Amniotic epithelial cell (primary cell): ENCODE measurements at regions not wholly inside any gene's neighbourhood (a gene's known extent, or its start where the extent isn't known, plus 50 kb on each side); places are given as distances from the start of the nearest gene placed in this dataset.

Source experiments
- DNase-seq: peaks from one replicate; pipeline ENCODE4 v3.0.0-alpha.2; 2010; ENCODE audit warnings: low read depth

DNA sequence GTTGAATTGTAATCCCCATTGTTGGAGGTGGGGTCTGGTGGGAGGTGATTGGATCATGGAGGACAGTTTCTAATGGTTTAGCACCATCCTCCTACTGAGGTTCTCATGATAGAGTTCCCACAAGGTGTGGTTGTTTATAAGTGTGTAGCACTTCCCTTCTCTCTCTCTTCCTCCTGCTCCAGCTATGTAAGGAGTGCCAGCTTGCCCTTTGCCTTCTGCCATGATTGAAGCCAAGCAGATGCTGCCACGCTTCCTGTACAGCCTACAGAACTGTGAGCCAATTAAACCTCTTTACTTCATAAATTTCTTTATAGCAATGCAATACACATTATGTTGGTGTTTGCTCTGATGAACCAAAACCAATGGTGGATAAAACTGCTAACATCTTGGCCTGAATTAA, 238.2 kb downstream of the EFNB2 start:
- DNase-seq = no peak

DNA sequence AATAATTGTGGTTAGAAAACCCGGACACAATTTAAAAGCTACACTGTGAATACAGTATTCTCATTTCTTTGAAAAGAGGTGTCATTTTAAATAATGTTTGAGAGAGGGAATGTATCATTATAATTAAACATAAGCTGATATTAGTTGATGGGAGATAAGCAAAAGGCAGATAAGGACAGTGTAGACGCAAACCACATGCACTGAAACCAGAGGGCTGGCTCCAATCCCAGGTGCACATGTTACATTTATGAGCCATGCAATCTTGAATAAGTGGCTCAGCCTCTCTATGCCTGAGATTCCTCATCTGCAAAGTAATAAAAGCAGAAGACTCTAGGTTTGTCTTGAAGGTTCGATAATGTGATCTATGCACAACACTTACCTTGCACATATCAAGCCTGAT, 238.7 kb downstream of the EFNB2 start:
- DNase-seq = peak; percentile 73

DNA sequence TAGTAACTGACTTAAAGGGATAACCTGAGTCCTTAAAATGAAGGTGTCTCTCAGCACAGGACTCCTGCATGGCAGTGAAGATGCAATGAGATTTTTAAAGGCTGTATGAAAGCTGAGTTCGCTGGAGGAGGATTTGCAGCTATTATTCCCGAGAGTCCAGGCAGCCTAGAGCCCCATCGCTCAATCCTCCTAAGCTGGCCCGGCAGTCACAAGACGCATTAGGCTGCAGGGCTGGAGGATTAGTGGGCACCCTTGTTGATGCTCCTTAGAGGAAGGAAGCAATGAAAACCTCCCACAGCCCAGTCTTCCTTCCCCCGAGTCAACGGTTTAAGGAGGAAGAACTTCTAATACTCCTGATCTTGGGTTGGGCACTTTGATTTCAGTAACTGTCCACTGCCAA, 239.5 kb downstream of the EFNB2 start:
- DNase-seq = peak; percentile 16

DNA sequence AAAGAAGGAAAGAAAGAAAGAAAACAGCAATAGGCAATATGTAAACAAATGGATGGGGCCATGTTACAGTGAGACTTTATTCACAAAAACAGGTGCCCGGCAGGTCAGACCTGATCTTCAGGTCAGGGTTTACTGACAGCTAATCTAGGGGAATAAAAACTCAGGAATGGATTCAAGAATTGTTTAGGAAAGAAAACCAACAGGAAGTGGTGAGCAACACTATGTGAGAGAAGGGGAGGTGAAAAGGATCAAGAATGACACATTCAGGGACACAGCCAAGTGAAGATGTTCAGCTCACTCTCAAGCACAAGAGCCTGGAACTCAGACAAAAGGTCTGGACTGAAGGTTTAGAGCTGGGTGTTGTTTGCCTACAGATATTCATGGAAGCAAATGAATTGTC, 244.5 kb downstream of the EFNB2 start:
- DNase-seq = peak; percentile 32

DNA sequence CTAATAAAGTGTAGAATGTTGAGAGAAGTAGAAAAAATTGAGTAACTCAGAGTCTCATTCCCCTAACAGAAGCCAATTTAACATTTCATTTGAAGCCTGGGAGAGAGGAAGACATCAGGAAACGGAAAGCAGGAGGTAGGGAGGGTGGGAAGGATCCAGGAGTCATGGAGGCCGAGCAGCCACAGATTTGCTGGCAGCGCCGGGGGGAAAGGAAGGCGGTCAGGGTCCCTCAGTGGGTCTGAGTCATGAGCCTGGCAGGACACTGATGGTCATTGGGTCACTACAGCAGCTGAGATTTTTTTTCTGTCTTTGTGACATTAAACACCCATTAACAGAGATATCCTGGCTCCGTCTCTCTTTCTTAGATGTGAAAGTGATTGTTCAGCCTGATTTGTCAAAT, 248.1 kb downstream of the EFNB2 start:
- DNase-seq = no peak

DNA sequence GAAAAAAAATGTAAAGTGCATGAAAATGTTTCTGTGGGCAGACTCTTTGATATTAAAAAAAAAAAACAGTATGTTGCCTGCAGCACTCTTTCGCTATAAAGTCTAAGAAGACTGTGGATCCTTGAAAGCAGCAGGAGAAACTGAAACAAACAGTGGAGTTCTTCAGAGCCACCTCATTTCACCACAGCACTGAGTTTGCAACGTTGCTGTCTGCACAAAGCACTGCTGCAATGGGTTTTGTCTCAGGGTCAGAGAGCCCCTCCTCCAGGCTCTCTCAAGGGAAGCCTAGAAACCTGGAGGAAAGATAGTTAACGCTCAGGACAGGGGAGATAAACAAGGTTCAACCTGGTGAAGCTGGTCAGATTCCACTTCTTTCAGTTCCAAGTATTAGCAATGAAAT, 248.7 kb downstream of the EFNB2 start:
- DNase-seq = no peak

DNA sequence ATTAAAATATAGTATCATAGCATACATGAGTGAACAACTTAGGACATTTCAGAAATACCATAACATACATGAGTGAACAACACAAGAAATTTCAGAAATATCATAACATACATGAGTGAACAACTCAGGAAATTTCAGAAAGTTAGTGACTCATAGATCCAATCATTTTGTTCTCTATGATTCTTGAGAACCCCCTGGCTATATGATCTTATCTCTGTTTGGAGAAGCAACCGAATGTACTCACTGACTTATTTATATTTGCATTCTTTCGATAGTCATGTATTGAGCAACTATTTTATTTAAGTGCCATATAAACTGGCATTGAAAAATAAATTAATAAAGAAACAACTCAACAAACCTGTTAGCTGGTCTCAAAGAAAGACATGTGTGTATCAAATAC, 251.1 kb downstream of the EFNB2 start:
- DNase-seq = peak; percentile 21

DNA sequence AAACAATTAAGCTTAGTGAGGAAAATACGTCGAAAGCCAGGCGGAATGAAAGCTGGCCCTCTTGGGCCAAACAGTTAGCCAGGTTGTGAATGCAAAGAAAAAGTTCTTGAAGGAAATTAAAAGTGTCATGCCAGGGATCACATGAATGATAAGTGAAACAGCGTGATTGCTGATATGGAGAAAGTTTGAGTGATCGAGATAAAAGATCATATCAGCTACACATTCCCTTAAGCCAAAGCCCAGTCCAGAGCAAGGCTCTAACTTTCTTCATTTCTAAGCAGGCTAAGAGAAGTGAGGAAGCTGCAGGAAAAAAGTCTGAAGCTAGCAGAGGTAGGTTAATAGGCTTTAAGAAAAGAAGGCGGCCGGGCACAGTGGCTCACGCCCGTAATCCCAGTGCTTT, 254.0 kb downstream of the EFNB2 start:
- DNase-seq = no peak

DNA sequence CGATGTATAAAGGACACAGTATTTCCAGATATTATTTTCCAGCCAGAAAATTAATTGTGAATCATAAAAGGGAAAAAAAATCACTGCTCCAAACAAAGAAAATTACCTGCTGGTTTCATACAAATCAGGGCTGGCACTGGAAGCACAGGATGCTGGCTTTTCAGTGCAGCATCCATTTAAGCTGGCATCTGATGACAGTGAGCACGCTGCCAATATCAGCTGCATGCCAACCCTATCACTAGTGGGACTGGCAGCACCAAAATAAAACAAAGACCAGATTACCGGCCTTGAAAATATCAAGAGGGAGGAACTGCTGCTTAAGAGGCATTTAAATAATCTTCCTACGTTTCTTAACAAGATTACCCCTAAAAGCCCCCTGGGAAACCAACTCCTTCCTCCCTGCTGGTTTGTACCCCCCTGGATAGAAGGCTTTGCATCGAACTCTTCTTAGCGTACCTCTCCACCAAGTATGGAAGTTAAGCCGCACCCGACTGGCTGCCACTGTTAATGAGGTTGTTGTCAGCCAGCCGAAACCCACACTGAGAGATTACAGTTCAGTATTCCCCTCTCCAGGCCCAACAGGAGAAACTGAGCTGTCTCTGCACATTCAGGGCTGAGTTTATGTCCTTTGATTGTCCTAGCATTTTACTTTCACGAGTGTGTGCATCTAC, 257.8 kb downstream of the EFNB2 start:
- no peak for DNase-seq

DNA sequence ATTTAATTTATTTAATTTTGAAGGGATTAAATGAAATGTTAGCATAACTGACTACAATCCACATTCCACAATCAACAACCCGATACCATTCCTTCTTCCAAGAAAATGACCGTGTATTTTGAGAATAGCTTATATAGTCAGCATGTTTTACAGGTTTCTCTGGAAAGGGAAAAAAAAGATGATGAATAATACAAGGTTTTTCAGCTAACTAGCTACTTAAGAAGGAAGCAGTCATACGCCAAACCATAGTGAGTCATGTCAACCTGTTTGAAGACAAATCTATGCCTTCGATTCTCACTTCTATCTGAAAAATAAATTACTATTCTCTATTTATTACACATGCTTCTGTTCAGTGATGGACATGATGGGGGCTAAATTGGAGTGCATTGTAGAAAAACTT, 258.6 kb downstream of the EFNB2 start:
- DNase-seq = peak; percentile 13

DNA sequence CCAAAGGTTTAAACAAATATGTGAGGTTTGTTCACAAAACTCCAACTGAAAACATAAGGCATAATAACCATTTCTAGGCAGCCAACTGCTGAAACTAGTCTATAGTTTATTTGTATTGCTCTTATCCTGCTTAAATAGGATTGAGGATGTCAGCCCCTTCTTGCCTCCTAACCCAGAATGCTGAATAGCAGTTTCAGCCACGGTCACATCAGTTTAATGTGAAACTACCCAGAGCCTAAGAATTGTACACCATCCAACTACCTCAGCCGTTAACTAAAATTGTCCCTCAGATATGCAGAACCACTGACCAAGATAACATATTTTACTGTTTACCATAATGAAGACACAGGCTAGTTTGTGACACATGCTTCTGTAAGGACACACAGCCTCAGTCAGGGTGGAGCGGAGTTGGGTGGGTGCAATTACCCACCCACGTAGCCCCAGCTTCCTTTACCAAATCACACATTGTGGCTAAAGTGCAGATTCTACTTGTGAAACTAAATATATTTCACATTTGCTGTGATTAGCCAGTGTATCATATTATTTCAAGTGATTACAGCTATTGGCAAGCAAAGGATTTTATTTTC, 259.9 kb downstream of the EFNB2 start:
- no peak for DNase-seq

DNA sequence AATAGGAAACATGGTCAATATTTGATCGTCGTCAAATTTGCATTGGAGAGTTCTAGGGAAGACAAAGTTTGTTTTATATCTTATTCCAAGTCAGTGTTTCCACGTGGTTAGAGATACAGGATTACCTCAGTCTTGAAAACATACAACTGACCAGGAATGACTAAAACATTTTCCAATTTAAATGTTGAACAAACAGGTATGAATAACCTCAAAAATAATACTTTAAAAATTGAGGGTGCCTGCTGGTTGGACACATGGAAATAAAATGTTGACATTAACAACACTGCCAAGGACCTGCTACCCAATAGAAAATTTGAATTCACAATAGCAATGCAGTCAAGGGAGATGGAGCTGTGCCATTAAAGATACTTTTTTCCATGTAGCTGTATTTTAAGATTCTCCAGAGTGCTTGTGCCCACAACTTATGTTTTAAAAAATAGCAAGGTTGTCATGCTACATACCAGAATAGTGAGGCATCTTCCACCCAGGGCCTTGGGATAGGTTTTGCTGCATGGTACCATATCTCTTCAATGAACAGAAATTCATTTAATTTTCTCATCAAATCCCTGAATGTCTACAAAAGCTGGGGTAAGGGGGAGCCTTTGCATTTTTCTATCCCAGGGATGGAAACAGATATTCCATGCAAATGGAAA, 260.8 kb downstream of the EFNB2 start:
- DNase-seq = no peak

DNA sequence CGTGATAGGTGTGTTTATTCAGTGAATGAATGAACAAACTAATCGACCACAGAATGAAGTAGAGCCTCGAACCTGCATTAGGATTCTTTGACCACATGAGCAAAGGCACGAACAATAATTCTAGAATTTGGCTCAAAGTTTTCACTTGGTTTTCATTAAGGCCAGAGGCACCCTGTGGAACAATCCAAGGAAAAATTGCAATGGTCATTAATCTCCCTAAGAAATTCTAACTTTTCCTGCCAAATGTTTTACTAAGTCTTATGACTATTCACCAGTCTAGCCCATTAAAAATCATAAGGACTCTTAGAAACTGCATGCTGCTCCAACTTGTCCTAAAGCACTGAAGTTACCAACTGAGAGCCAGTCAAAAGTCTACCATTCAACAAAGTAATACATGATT, 271.7 kb downstream of the EFNB2 start:
- DNase-seq = no peak

DNA sequence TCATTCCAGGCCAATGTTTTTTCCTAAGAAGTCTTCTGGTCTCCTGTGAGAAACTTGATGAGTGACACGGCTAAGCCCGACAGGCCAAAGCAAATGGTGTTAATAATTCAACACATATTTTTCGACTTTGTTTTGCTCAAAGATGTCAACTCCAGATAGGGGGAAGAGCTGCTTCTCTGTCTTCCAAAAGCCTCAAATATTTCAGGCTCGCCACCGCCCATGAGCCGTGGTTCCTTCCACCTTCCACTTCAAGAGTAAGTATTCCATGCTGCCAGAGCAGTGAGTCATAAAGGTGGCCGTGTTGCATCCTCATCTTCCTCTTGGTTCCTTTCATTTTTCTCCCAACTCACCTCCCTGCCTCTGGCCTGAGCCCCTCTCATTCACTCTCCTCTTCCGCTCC, 272.6 kb downstream of the EFNB2 start:
- DNase-seq = no peak

DNA sequence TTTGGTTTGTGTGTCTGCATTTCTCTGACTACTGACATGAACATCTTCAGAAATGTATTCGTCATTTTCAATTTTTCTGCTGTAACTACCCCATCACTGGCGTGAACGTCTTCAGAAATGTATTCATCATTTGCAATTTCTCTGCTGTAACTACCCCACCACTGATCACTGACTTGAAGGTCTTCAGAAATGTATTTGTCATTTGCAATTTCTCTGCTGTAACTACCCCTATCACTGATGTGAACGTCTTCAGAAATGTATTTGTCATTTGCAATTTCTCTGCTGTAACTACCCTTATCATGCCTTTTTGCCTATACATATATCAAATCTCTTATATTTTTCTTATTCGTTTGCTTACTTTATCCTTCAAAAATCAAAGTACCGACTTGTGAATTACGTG, 274.0 kb downstream of the EFNB2 start:
- no peak for DNase-seq

DNA sequence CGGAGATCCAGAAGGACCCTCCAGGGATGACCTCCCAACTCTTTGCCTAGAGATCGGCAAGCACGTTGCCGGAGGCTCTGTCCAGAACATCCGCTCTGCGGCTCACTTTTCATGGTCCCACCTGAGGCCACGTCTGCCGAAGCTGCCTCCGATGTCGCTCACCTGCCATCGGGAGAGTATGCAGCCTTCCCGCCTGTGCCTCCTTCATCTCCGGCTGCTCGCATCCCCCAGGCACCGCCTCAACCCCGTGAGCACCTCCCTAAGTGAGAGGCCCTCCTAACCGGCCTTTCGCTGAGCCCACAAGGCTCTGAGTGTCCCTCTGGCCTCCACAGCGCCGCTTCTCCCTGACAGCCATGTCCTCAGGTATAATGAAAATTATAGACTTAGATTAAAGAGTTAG, 275.1 kb downstream of the EFNB2 start:
- DNase-seq = no peak

DNA sequence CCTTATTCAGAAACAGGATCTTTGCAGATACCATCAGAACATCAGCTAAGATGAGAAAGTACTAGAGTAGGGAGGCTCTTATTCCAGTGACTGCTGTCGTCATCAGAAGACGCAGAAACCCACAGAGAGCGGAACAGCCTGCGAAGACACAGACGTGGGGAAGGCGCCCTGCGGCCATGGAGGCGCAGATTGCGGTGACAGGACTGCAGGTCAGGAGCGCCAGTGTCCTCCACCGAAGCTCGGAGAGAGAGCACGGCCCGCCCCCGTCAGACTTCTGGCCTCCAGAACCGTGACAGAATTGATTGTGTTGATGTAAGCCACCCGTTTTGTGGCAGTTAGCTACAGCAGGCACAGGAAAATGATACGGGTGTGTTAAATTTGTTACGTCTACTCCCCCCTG, 275.5 kb downstream of the EFNB2 start:
- DNase-seq = no peak

DNA sequence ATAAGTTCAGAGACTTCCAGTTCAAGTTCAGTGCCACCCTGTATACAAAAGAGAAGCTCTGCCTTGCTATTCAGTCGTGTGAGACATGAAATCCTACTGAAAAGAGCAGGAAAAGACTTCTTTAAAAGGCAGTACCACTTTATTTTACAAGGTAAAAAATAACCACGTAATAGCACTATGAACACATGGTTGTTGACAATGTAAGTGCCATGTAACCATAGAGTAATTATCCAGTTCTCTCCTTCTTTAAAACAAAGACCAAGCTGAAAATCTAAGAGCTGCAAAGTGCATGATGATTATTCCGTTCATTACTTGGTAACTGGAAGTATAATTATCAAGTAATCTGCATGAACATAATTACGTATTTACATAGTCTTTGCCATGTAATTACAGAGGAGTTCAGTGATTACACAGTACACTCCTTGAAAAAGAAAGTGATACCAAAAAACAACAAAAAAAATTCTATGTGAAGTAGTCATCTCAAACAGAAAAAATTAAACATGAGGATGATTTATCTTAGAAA, 288.7 kb downstream of the EFNB2 start:
- no peak for DNase-seq

DNA sequence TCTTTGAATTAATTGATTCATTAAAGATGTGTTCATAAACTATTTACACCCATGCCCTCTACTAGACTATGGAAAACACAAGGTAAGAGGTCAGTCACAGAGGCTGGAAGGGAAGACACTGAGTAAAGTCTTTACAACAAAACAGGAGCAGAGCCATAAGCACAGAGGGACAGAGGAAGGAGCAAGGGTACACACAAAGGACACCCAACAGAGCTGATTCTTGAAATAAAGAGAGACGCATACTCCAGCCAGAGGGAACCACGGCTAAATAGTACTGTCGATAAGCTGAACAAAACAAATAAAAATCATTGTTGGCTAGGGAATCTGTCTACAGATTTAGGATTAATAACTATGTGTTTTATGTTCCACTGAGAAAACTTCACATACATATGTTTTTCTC, 289.2 kb downstream of the EFNB2 start:
- no peak for DNase-seq

DNA sequence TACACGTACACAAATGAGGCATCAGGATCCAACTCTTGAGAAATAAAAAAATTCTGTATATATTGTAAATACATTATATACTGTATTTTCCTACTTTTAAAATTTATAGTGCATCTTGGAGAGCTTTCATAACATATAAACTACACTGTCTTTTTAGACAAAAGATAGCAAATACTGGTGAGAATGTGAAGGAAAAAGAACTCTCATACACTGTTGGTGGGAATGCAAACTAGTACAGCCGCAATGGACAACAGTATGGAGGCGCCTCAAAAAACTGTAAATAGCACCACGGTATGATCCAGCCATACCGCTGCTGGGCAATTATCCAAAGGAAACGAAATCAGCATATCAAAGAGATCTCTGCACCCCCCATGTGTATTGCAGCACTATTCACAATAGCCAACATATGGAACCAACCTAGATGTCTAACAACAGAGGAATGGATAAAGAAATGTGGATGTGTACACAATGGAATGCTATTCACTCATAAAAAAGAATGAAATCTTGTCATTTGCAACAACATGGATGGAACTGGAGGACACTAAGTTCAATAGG, 292.4 kb downstream of the EFNB2 start:
- no peak for DNase-seq

DNA sequence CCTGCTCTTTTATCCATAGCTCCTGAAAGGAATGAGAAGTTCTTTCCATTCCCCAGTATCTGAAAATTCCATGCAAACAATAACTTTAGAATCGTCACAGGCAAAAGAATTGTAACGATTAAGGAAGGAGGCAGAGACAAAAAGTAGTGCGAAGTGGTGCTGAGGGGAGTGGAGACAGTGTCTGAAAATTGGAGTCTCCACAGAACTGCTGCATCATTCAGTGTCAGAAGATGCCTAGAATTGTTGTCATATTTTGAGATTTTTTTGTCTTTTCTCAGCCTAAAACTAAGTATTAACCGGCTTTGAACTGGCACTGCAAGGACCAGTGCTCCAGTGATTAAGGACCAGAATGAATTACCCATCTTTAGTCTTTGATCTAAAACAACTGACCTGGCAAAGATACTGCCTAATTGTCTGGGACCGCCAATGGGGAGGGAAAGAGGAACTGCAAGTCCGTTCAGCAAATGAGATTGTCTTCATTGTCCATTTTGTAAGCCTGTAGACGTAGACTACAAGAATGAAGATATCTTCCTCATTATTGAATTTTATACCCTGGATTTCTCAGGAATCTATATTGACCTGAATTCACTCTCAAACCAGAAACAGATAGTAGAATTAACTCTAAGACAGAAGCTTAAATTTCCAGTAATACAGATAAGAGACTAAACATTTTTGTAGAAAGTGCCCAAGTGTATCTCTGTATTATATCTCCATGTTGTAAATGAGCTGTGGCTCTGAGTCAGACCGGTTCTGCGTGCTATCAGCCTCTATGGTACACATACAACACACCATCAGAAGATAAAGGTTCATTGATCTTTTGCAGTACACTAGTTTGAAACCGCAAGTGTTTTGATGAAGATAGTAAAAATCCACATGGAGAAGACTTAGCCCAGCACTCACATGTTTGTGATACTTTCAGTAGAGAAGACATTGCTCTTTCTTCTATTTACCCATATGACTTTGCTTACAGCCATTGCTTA, 293.2 kb downstream of the EFNB2 start:
- DNase-seq = peak; percentile 76

DNA sequence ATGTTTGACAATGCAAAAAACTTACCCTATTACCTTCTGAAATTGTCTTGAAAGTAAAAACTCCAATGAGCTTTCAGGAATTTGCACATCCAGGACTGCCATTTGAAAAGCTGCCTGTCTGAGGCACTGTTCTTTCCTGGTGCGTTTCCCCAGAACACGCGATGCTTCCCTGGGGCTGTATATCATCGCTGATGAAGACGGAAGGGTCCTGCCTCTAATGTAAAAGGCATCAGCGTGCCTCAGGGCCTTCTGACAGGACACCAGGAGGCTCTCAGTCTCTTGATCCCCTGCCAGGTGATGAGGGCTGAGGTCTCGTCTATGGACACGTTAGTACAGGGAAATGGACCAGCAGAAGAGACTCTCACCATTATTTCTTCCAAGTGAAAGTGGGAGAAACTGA, 296.8 kb downstream of the EFNB2 start:
- DNase-seq = no peak
